ENCODE measurements at regions not wholly inside any gene's neighbourhood (a gene's known extent, or its start where the extent isn't known, plus 50 kb on each side); places are given as distances from the start of the nearest gene placed in this dataset.
A peak's percentile ranks its signal among the peaks of the same experiment; 100 is the strongest.

DNA sequence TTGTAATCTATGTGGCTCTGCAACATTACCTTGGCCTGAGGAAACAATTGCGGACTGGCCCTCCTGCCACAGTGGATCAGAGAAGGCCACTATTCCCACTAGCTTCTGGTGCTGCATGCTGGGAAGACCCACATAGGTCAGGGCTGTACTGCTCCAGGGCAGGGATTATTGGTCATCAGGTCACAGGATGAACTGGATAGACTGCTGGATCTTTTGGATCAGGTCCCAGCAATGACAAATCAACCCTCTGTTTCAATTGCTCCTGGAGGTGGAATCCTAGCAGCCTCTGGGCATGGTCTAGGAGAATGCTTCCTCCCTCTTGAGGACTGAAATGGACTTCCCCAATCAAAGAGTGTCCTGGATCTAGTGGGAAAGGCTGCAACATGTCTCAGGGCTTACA is 66.7 kb upstream of the PHF24 start:
- intact Hi-C loops (cut with micrococcal nuclease): no loop called here
- no peaks in the 10 kb centered on the region for H3K4me1 Mint-ChIP-seq
- no peak overlapping the region for H3K4me3 Mint-ChIP-seq
- peaks cover 13% of the 10 kb centered on the region for H3K27me3 Mint-ChIP-seq
- TF ChIP-seq, protein P1, sequence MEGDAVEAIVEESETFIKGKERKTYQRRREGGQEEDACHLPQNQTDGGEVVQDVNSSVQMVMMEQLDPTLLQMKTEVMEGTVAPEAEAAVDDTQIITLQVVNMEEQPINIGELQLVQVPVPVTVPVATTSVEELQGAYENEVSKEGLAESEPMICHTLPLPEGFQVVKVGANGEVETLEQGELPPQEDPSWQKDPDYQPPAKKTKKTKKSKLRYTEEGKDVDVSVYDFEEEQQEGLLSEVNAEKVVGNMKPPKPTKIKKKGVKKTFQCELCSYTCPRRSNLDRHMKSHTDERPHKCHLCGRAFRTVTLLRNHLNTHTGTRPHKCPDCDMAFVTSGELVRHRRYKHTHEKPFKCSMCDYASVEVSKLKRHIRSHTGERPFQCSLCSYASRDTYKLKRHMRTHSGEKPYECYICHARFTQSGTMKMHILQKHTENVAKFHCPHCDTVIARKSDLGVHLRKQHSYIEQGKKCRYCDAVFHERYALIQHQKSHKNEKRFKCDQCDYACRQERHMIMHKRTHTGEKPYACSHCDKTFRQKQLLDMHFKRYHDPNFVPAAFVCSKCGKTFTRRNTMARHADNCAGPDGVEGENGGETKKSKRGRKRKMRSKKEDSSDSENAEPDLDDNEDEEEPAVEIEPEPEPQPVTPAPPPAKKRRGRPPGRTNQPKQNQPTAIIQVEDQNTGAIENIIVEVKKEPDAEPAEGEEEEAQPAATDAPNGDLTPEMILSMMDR (IDR thresholded peaks at IDR 0.05): no peak
- ChIA-PET POLR2A (no interaction called here), CTCF (interaction anchor here (1.9 kb wide), 1 partner anchor 8 kb away, joined by 11 read pairs; no protein-coding TSS in a partner anchor)
- no peaks in the 10 kb centered on the region for H3K36me3 Mint-ChIP-seq (ENCODE audit: low read depth)
- H3K9me3 Mint-ChIP-seq: no peaks in the 10 kb centered on the region
- ATAC-seq (ENCODE audit: low read depth): no peak
- H3K27ac Mint-ChIP-seq: no peak overlapping the region
- no peak for DNase-seq

DNA sequence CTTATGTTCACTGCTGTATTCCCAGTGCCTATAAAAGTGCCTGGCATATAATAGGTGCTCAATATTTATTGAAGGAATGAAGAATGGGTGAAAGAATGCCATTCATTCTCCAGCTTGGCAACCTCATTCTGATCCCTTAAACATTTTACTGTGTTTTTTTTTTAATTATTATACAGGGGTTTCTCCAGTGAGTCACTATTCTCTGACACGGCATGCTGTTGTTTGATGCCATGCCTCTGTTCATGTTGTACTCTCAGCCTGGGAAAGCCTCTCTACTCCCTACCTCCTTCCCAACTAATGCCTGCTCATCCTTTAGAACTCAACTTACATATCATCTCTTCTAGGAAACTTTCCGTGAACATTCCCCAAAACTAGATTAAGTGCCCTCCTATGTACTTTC is 70.2 kb upstream of the PHF24 start:
- Mint-ChIP-seq H3K4me1 (no peaks in the 10 kb centered on the region), H3K36me3 (ENCODE audit: low read depth) (no peaks in the 10 kb centered on the region), H3K27ac (no peak overlapping the region), H3K9me3 (no peaks in the 10 kb centered on the region), H3K4me3 (no peak overlapping the region), H3K27me3 (peaks cover 4% of the 10 kb centered on the region)
- intact Hi-C loops (cut with micrococcal nuclease): no loop called here
- CTCF ChIA-PET: no interaction called here
- POLR2A ChIA-PET: no interaction called here
- ATAC-seq (ENCODE audit: low read depth): no peak
- TF ChIP-seq, protein P1 (IDR thresholded peaks at IDR 0.05): no peak
- no peak for DNase-seq

DNA sequence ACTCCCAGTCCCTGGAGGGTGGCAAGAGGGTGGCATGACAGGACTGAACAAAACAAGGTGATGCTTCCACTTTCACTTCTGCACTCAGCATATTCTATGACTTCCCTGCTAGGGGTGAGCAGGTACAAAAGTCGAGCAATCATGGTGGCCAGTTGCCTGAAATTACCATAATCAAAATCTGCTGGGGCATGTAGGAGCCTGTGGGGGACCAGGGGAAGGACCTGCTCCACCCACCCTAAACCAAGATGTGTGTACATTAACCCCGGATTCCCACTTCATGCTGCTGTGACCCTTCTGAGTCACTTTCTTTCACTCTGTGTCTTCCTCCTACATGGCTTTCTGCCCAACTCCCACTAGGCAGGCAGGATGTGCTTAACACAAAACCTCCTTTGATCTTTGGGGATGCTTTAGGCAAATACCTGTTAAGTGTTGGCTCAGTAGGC is 73.3 kb upstream of the PHF24 start:
- TF ChIP-seq, protein P1 (IDR thresholded peaks at IDR 0.05): no peak
- H3K4me3 Mint-ChIP-seq: no peak overlapping the region
- H3K27ac Mint-ChIP-seq: no peak overlapping the region
- H3K36me3 Mint-ChIP-seq (ENCODE audit: low read depth): no peaks in the 10 kb centered on the region
- peak; percentile 21 for ATAC-seq (ENCODE audit: low read depth)
- no peaks in the 10 kb centered on the region for H3K9me3 Mint-ChIP-seq
- peaks cover 4% of the 10 kb centered on the region for H3K27me3 Mint-ChIP-seq
- no peaks in the 10 kb centered on the region for H3K4me1 Mint-ChIP-seq
- intact Hi-C loops (cut with micrococcal nuclease): no loop called here
- POLR2A ChIA-PET: no interaction called here
- DNase-seq: no peak
- CTCF ChIA-PET: no interaction called here

DNA sequence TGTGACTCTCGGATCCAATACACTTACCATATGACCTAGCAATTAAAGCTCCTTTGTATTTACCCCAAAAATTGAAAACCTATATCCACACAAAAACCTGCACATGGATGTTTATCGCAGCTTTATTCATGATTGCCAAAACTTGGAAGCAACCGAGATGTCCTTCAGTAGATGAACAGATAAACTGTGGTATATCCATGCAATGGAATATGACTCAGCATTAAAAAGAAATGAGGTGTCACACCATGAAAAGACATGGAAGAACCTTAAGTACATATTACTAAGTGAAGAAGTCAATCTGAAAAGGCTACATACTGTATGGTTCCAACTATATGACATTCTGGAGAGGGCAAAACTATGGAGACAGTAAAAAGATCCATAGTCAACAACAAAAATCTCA is 82.0 kb upstream of the PHF24 start:
- ATAC-seq (ENCODE audit: low read depth): no peak
- TF ChIP-seq, protein P1 (IDR thresholded peaks at IDR 0.05): no peak
- no peaks in the 10 kb centered on the region for H3K4me1 Mint-ChIP-seq
- H3K27me3 Mint-ChIP-seq: peaks cover 25% of the 10 kb centered on the region
- DNase-seq: no peak
- H3K27ac Mint-ChIP-seq: no peak overlapping the region
- H3K4me3 Mint-ChIP-seq: no peak overlapping the region
- intact Hi-C loops (cut with micrococcal nuclease): no loop called here
- ChIA-PET CTCF (no interaction called here), POLR2A (no interaction called here)
- H3K9me3 Mint-ChIP-seq: no peaks in the 10 kb centered on the region
- H3K36me3 Mint-ChIP-seq (ENCODE audit: low read depth): no peaks in the 10 kb centered on the region

DNA sequence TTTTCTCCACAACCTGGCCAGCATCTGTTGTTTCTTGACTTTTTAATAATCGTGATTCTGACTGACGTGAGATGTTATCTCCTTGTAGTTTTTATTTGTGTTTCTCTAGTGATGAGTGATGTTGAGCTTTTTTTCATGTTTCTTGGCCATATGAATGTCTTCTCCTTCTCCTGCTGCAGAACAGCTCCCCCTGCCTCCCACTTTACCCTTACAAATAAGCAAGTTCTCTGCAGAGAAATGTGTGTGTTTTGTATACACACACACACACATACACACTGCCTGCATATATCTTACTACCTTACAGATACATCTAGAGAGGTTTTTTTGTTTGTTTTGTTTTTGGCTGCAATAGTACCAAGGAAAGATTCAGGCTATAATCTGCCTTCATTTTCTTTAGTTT is 88.7 kb upstream of the PHF24 start:
- intact Hi-C loops (cut with micrococcal nuclease): no loop called here
- no peaks in the 10 kb centered on the region for H3K36me3 Mint-ChIP-seq (ENCODE audit: low read depth)
- H3K9me3 Mint-ChIP-seq: peaks cover 5% of the 10 kb centered on the region
- no peak overlapping the region for H3K4me3 Mint-ChIP-seq
- peaks cover 9% of the 10 kb centered on the region for H3K27me3 Mint-ChIP-seq
- TF ChIP-seq, protein P1 (IDR thresholded peaks at IDR 0.05): no peak
- H3K27ac Mint-ChIP-seq: no peak overlapping the region
- H3K4me1 Mint-ChIP-seq: no peaks in the 10 kb centered on the region
- no peak for DNase-seq
- no peak for ATAC-seq (ENCODE audit: low read depth)
- POLR2A ChIA-PET: no interaction called here
- CTCF ChIA-PET: no interaction called here

All from activated B cell treated with CpG ODN at 0.5 μM for 24 hours (primary cell).